Epithelial cell of proximal tubule (primary cell): ENCODE measurements at regions not wholly inside any gene's neighbourhood (a gene's known extent, or its start where the extent isn't known, plus 50 kb on each side); places are given as distances from the start of the nearest gene placed in this dataset.

Experiments used
- DNase-seq: peaks from one replicate; pipeline ENCODE4 v3.0.0-alpha.2; 2011; ENCODE audit warnings: low read depth
- H3K4me3 ChIP-seq: 2 replicates; pipeline ENCODE4 v1.5.1; 2011; ENCODE audit warnings: low read depth, mild to moderate bottlenecking, low read length
- TF ChIP-seq, protein P1 (sequence below): conservative IDR thresholded peaks from 2 replicates; pipeline ENCODE4 v1.5.1; 2012; ENCODE audit warnings: low read depth, mild to moderate bottlenecking, low read length

- DNase-seq: no peak
- TF ChIP-seq, protein P1, sequence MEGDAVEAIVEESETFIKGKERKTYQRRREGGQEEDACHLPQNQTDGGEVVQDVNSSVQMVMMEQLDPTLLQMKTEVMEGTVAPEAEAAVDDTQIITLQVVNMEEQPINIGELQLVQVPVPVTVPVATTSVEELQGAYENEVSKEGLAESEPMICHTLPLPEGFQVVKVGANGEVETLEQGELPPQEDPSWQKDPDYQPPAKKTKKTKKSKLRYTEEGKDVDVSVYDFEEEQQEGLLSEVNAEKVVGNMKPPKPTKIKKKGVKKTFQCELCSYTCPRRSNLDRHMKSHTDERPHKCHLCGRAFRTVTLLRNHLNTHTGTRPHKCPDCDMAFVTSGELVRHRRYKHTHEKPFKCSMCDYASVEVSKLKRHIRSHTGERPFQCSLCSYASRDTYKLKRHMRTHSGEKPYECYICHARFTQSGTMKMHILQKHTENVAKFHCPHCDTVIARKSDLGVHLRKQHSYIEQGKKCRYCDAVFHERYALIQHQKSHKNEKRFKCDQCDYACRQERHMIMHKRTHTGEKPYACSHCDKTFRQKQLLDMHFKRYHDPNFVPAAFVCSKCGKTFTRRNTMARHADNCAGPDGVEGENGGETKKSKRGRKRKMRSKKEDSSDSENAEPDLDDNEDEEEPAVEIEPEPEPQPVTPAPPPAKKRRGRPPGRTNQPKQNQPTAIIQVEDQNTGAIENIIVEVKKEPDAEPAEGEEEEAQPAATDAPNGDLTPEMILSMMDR: no peak
- no peak overlapping the region for H3K4me3 ChIP-seq
Observed at GRCh38 chr3:164222197-164222596, 856.1 kb downstream of the SI start.

DNA sequence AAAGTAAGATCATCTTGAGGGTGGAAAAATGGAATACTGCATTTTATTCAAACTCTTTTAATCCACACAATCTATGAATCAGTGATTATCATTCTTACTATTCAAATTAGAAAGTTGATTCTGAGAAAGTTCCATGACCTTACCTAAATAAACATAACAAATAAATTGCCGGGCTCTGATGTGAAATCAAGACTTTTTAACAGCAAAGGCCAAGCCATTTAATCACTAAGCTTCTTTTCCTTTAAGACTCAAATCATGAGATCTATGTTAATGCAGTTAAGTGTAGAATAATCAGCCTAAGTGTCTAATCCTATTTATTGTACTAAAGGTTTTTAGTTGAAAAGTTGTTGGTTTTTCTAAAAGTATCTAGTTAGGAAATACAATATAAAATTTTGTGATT, 857.0 kb downstream of the SI start:
- H3K4me3 ChIP-seq: no peak overlapping the region
- TF ChIP-seq, protein P1: no peak
- DNase-seq: no peak

DNA sequence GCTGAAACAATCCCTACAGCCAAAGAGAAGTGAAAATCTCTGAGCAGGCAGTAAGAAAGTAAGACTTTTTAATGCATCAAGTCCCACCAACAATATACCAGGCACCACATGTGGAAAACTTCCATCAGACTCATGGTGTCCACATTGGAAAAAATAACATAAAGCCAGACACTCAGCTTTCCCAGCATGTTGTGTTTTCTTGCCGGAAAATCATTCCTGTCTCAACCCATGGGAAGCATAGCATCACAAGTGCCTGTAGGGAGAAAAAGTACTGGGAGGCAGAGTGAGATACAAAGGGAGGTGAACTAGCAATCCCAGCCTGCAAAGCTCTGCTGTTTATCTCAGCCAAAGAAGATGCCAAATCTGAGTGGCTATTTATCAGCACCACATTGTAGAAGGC, 868.9 kb downstream of the SI start:
- TF ChIP-seq, protein P1: no peak
- DNase-seq: no peak
- no peak overlapping the region for H3K4me3 ChIP-seq

GRCh38 chr3:164208821-164209220, 869.5 kb downstream of the SI start:
- H3K4me3 ChIP-seq: no peak overlapping the region
- TF ChIP-seq, protein P1: peak; percentile 4
- DNase-seq: no peak

GRCh38 chr3:164208048-164208447, 870.2 kb downstream of the SI start:
- no peak overlapping the region for H3K4me3 ChIP-seq
- TF ChIP-seq, protein P1: no peak
- no peak for DNase-seq

GRCh38 chr3:164200053-164200823, 878.1 kb downstream of the SI start:
- H3K4me3 ChIP-seq: no peak overlapping the region
- TF ChIP-seq, protein P1: no peak
- no peak for DNase-seq

DNA sequence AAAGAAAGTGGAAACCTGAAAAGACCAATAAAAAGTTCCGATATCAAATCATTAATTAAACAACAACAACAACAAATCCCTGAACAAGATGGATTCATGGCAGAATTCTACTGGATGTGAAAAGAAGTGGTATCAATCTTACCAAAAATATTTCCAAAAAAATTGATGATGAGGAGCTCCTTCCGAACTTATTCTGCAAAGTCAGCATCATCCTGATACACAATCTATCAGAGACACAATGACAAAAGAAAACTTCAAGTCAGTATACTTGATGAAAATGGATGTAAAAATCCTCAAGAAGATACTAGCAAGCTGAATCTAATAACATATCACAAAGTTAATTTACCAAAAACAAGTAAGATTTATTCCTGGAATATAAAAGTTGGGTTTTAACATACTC, 881.8 kb downstream of the SI start:
- no peak for DNase-seq
- H3K4me3 ChIP-seq: no peak overlapping the region
- TF ChIP-seq, protein P1: no peak
